ENCODE measurements at regions not wholly inside any gene's neighbourhood (a gene's known extent, or its start where the extent isn't known, plus 50 kb on each side); places are given as distances from the start of the nearest gene placed in this dataset.

- no peaks in the 10 kb centered on the region for H3K79me2 ChIP-seq (ENCODE audit: insufficient read depth, low read length)
- no peaks in the 10 kb centered on the region for H3K27me3 ChIP-seq (ENCODE audit: insufficient read depth, low read length, poor library complexity)
- peaks cover 19% of the 10 kb centered on the region for H3K4me1 ChIP-seq (ENCODE audit: insufficient read depth, low read length)
- no peak overlapping the region for H3K9ac ChIP-seq (ENCODE audit: low read depth, low read length)
- H3K27ac ChIP-seq (ENCODE audit: low read length): no peak overlapping the region
- H3K4me2 ChIP-seq (ENCODE audit: insufficient read depth, low read length): no peak overlapping the region
- no peaks in the 10 kb centered on the region for H3K36me3 ChIP-seq (ENCODE audit: insufficient read depth, low read length)
- H3K4me3 ChIP-seq (ENCODE audit: low read depth in 1 of 2, low read length in 2 of 2): no peak overlapping the region
- no peak for ATAC-seq (ENCODE audit: insufficient read depth, low read depth)
- DNase-seq: no peak
- TF ChIP-seq EZH2 (IDR thresholded peaks at IDR 0.05; ENCODE audit: borderline replicate concordance, low read depth, low read length, severe bottlenecking) (no peak), CTCF (IDR thresholded peaks at IDR 0.05; ENCODE audit: borderline replicate concordance, extremely low read depth, low read length, poor library complexity, severe bottlenecking) (no peak)
- H3K9me3 ChIP-seq (ENCODE audit: insufficient read depth, low read length, severe bottlenecking): no peaks in the 10 kb centered on the region
- H4K20me1 ChIP-seq (ENCODE audit: insufficient read depth, low read length): no peaks in the 10 kb centered on the region
- H2AFZ ChIP-seq (ENCODE audit: low read depth, low read length): no peak overlapping the region
Measured at GRCh38 chr20:48273843-48274242, 488.6 kb upstream of the SULF2 start.

- H3K27ac ChIP-seq (ENCODE audit: low read length): no peak overlapping the region
- H4K20me1 ChIP-seq (ENCODE audit: insufficient read depth, low read length): no peaks in the 10 kb centered on the region
- no peak overlapping the region for H3K9ac ChIP-seq (ENCODE audit: low read depth, low read length)
- H3K4me1 ChIP-seq (ENCODE audit: insufficient read depth, low read length): 0 out of 2 replicates have a peak, but pooled peaks cover 8% of the 10 kb centered on the region
- no peak overlapping the region for H3K4me2 ChIP-seq (ENCODE audit: insufficient read depth, low read length)
- H3K36me3 ChIP-seq (ENCODE audit: insufficient read depth, low read length): no peaks in the 10 kb centered on the region
- no peak for TF ChIP-seq EZH2 (IDR thresholded peaks at IDR 0.05; ENCODE audit: borderline replicate concordance, low read depth, low read length, severe bottlenecking)
- no peak for TF ChIP-seq CTCF (IDR thresholded peaks at IDR 0.05; ENCODE audit: borderline replicate concordance, extremely low read depth, low read length, poor library complexity, severe bottlenecking)
- no peak for ATAC-seq (ENCODE audit: insufficient read depth, low read depth)
- H3K4me3 ChIP-seq (ENCODE audit: low read depth in 1 of 2, low read length in 2 of 2): no peak overlapping the region
- no peaks in the 10 kb centered on the region for H3K79me2 ChIP-seq (ENCODE audit: insufficient read depth, low read length)
- H3K9me3 ChIP-seq (ENCODE audit: insufficient read depth, low read length, severe bottlenecking): no peaks in the 10 kb centered on the region
- H3K27me3 ChIP-seq (ENCODE audit: insufficient read depth, low read length, poor library complexity): no peaks in the 10 kb centered on the region
- no peak overlapping the region for H2AFZ ChIP-seq (ENCODE audit: low read depth, low read length)
- no peak for DNase-seq
Measured at GRCh38 chr20:48270885-48271284, 485.6 kb upstream of the SULF2 start.

GRCh38 chr20:48267860-48268633 is 482.8 kb upstream of the SULF2 start:
- H4K20me1 ChIP-seq (ENCODE audit: insufficient read depth, low read length): no peaks in the 10 kb centered on the region
- no peak overlapping the region for H3K4me3 ChIP-seq (ENCODE audit: low read depth in 1 of 2, low read length in 2 of 2)
- H3K79me2 ChIP-seq (ENCODE audit: insufficient read depth, low read length): no peaks in the 10 kb centered on the region
- H3K4me2 ChIP-seq (ENCODE audit: insufficient read depth, low read length): no peak overlapping the region
- TF ChIP-seq EZH2 (IDR thresholded peaks at IDR 0.05; ENCODE audit: borderline replicate concordance, low read depth, low read length, severe bottlenecking): no peak
- no peak overlapping the region for H2AFZ ChIP-seq (ENCODE audit: low read depth, low read length)
- DNase-seq: no peak
- H3K9me3 ChIP-seq (ENCODE audit: insufficient read depth, low read length, severe bottlenecking): no peaks in the 10 kb centered on the region
- no peaks in the 10 kb centered on the region for H3K36me3 ChIP-seq (ENCODE audit: insufficient read depth, low read length)
- no peak overlapping the region for H3K9ac ChIP-seq (ENCODE audit: low read depth, low read length)
- H3K27ac ChIP-seq (ENCODE audit: low read length): no peak overlapping the region
- no peaks in the 10 kb centered on the region for H3K27me3 ChIP-seq (ENCODE audit: insufficient read depth, low read length, poor library complexity)
- no peak for ATAC-seq (ENCODE audit: insufficient read depth, low read depth)
- no peaks in the 10 kb centered on the region for H3K4me1 ChIP-seq (ENCODE audit: insufficient read depth, low read length)

GRCh38 chr20:48266571-48266970 is 481.3 kb upstream of the SULF2 start:
- Histone ChIP-seq H4K20me1 (ENCODE audit: insufficient read depth, low read length) (no peaks in the 10 kb centered on the region), H3K9ac (ENCODE audit: low read depth, low read length) (no peak overlapping the region), H3K4me1 (ENCODE audit: insufficient read depth, low read length) (no peaks in the 10 kb centered on the region), H2AFZ (ENCODE audit: low read depth, low read length) (no peak overlapping the region), H3K36me3 (ENCODE audit: insufficient read depth, low read length) (no peaks in the 10 kb centered on the region), H3K9me3 (ENCODE audit: insufficient read depth, low read length, severe bottlenecking) (no peaks in the 10 kb centered on the region), H3K4me2 (ENCODE audit: insufficient read depth, low read length) (no peak overlapping the region), H3K27ac (ENCODE audit: low read length) (no peak overlapping the region), H3K4me3 (ENCODE audit: low read depth in 1 of 2, low read length in 2 of 2) (no peak overlapping the region), H3K27me3 (ENCODE audit: insufficient read depth, low read length, poor library complexity) (no peaks in the 10 kb centered on the region), H3K79me2 (ENCODE audit: insufficient read depth, low read length) (no peaks in the 10 kb centered on the region)
- ATAC-seq (ENCODE audit: insufficient read depth, low read depth) (no peak), DNase-seq (no peak)
- TF ChIP-seq CTCF (IDR thresholded peaks at IDR 0.05; ENCODE audit: borderline replicate concordance, extremely low read depth, low read length, poor library complexity, severe bottlenecking) (no peak), EZH2 (IDR thresholded peaks at IDR 0.05; ENCODE audit: borderline replicate concordance, low read depth, low read length, severe bottlenecking) (no peak)
